HCT116 (cell line): ENCODE measurements at regions not wholly inside any gene's neighbourhood (a gene's known extent, or its start where the extent isn't known, plus 50 kb on each side); places are given as distances from the start of the nearest gene placed in this dataset.

Experiments used
- ATAC-seq: fragments of 200-7000 bp; cut with Tn5 transposase; 2 replicates; pipeline ENCODE4 v1.9.1; 2020; ENCODE audit warnings: mild to moderate bottlenecking, moderate library complexity
- BruUV-seq: library from RNA; stranded (reverse); fragments of 400-500 nt; replicated peaks from 2 replicates; lab custom pipeline; 2021; lab: Mats Ljungman, UMichigan
- CTCF ChIA-PET: fragments of 300-600 bp; sonication (Branson Sonifier 250); formaldehyde crosslinking; loops from one replicate; lab custom pipeline; 2021; ENCODE audit warnings: antibody characterized with exemption; lab: Charles Lee
- POLR2A ChIA-PET: fragments of 300-600, 350-600 bp; sonication (Branson Sonifier 250); formaldehyde crosslinking; loops from one replicate; lab custom pipeline; 2021; ENCODE audit warnings: antibody characterized with exemption; lab: Charles Lee
- RAD21 ChIA-PET, 2 experiments: fragments of 300-600 bp; sonication (Branson Sonifier 250); formaldehyde crosslinking; loops; one replicate each; lab custom pipeline; 2023; ENCODE audit warnings: low total read pairs in 2 of 2; ENCODE audit not compliant: uncharacterized antibody in 2 of 2, unreplicated experiment in 2 of 2, low non-redundant PET in 1 of 2; lab: Charles Lee
- DNase-seq: peaks from one replicate; pipeline ENCODE4 v3.0.0-alpha.2; 2010; ENCODE audit warnings: low read depth, low spot score
- H2AFZ ChIP-seq: fragments of 200-600 bp; shearing (Covaris generic), sonication (generic); 2 replicates; pipeline ENCODE4 v1.6.1; 2017; ENCODE audit warnings: low read depth, mixed run types, mixed read lengths, antibody characterized with exemption, low read length; ENCODE audit not compliant: poor library complexity, severe bottlenecking
- H3K27ac ChIP-seq: 2 replicates; pipeline ENCODE4 v1.5.1; 2012; ENCODE audit warnings: low read depth, low read length
- H3K27me3 ChIP-seq: fragments of 200-600 bp; sonication (generic); 2 replicates; pipeline ENCODE4 v1.6.1; 2016; ENCODE audit warnings: mixed run types, low read length, mixed read lengths; ENCODE audit not compliant: insufficient read depth
- H3K36me3 ChIP-seq, 2 experiments: fragments of 200-500 bp in 1 of 2; fragments of 200-600 bp in 1 of 2; sonication (Bioruptor generic) in 1 of 2; sonication (generic) in 1 of 2; 2 replicates each; pipeline versions ENCODE4 v1.5.1 to v1.6.1; 2014 to 2016; ENCODE audit warnings: low read length in 2 of 2, inconsistent platforms in 1 of 2, mixed read lengths in 1 of 2, mixed run types in 1 of 2; ENCODE audit not compliant: insufficient read depth in 2 of 2, control insufficient read depth in 1 of 2
- H3K4me1 ChIP-seq, 2 experiments: fragments of 200-600 bp in 1 of 2; sonication (generic) in 1 of 2; 2 replicates each; pipeline versions ENCODE4 v1.5.1 to v1.6.1; 2012 to 2017; ENCODE audit warnings: low read length in 2 of 2, inconsistent platforms in 1 of 2, mild to moderate bottlenecking in 1 of 2, mixed read lengths in 1 of 2, mixed run types in 1 of 2, moderate library complexity in 1 of 2; ENCODE audit not compliant: insufficient read depth in 2 of 2, control insufficient read depth in 1 of 2
- H3K4me2 ChIP-seq: fragments of 200-600 bp; sonication (generic); 2 replicates; pipeline ENCODE4 v1.6.1; 2017; ENCODE audit warnings: mixed run types, low read length, mixed read lengths
- H3K4me3 ChIP-seq, 2 experiments: fragments of 200-600 bp in 1 of 2; sonication (generic) in 1 of 2; replicated peaks in 1 of 2; 2 replicates each; pipeline ENCODE4 v1.5.1; 2011 to 2016; ENCODE audit warnings: low read length in 2 of 2, control low read depth in 1 of 2, low read depth in 1 of 2, mild to moderate bottlenecking in 1 of 2, mixed read lengths in 1 of 2, mixed run types in 1 of 2
- H3K79me2 ChIP-seq: fragments of 200-600 bp; sonication (generic); 2 replicates; pipeline ENCODE4 v1.6.1; 2017; ENCODE audit warnings: mild to moderate bottlenecking, mixed run types, low read length, moderate library complexity, mixed read lengths; ENCODE audit not compliant: insufficient read depth
- H3K9ac ChIP-seq: fragments of 200-600 bp; sonication (generic); 2 replicates; pipeline ENCODE4 v1.6.1; 2016; ENCODE audit warnings: low read length, mixed read lengths
- H3K9me2 ChIP-seq: fragments of 200-600 bp; sonication (generic), shearing (Covaris generic); 2 replicates; pipeline ENCODE4 v1.6.1; 2017; ENCODE audit warnings: mixed run types, mild to moderate bottlenecking, moderate library complexity; ENCODE audit not compliant: insufficient read depth
- H3K9me3 ChIP-seq, 2 experiments: fragments of 200-500 bp in 1 of 2; fragments of 200-600 bp in 1 of 2; sonication (Bioruptor generic) in 1 of 2; sonication (generic) in 1 of 2; 2 replicates each; pipeline ENCODE4 v1.6.1; 2014 to 2017; ENCODE audit warnings: low read length in 2 of 2, mixed read lengths in 2 of 2, inconsistent platforms in 1 of 2, low read depth in 1 of 2, mild to moderate bottlenecking in 1 of 2, mixed run types in 1 of 2, moderate library complexity in 1 of 2; ENCODE audit not compliant: control insufficient read depth in 1 of 2, insufficient read depth in 1 of 2
- H4K20me1 ChIP-seq: fragments of 200-600 bp; sonication (generic), shearing (Covaris generic); 2 replicates; pipeline ENCODE4 v1.6.1; 2017; ENCODE audit warnings: mixed run types, mild to moderate bottlenecking, moderate library complexity; ENCODE audit not compliant: insufficient read depth
- ATF3 ChIP-seq: IDR thresholded peaks from 2 replicates; pipeline ENCODE4 v1.6.1; 2012
- CEBPB ChIP-seq: IDR thresholded peaks from 2 replicates; pipeline ENCODE4 v1.6.1; 2012; ENCODE audit warnings: low read depth
- EZH2 ChIP-seq: fragments of 200-600 bp; sonication (generic); IDR thresholded peaks from 2 replicates; pipeline ENCODE4 v1.6.1; 2017; ENCODE audit warnings: antibody characterized with exemption, mixed run types
- EZH2phosphoT487 ChIP-seq: fragments of 200-600 bp; IDR thresholded peaks from 2 replicates; pipeline ENCODE4 v1.6.1; 2018; ENCODE audit warnings: antibody characterized with exemption, borderline replicate concordance
- JUND ChIP-seq: IDR thresholded peaks from 2 replicates; pipeline ENCODE4 v1.6.1; 2012
- POLR2A ChIP-seq: IDR thresholded peaks from 2 replicates; pipeline ENCODE4 v1.7.0; 2011; ENCODE audit warnings: borderline replicate concordance; ENCODE audit not compliant: insufficient read depth, insufficient read length; ENCODE audit errors: extremely low read depth
- RAD21 ChIP-seq: IDR thresholded peaks from 2 replicates; pipeline ENCODE4 v1.6.1; 2012; ENCODE audit warnings: low read depth, mild to moderate bottlenecking
- REST ChIP-seq: IDR thresholded peaks from 2 replicates; pipeline ENCODE4 v1.6.1; 2012; ENCODE audit warnings: low read depth
- SIN3A ChIP-seq: IDR thresholded peaks from 2 replicates; pipeline ENCODE4 v1.6.1; 2012; ENCODE audit warnings: low read depth
- SP1 ChIP-seq: IDR thresholded peaks from 2 replicates; pipeline ENCODE4 v1.6.1; 2012; ENCODE audit warnings: low read depth
- SRF ChIP-seq: IDR thresholded peaks from 2 replicates; pipeline ENCODE4 v1.6.1; 2012; ENCODE audit warnings: low read depth
- ZBTB33 ChIP-seq: IDR thresholded peaks from 2 replicates; pipeline ENCODE4 v1.6.1; 2011; ENCODE audit warnings: mild to moderate bottlenecking, low read length, moderate library complexity; ENCODE audit not compliant: insufficient replicate concordance; ENCODE audit errors: extremely low read depth
- ZFX ChIP-seq: fragments of 450-650 bp; IDR thresholded peaks from 2 replicates; pipeline ENCODE4 v1.6.1; 2017
- ZNF274 ChIP-seq: fragments of 200-500 bp; sonication (Bioruptor generic); IDR thresholded peaks from 2 replicates; pipeline ENCODE4 v1.6.1; 2014; ENCODE audit warnings: mild to moderate bottlenecking, low read depth, low read length, inconsistent platforms
- intact Hi-C: fragments of 100-400 bp; cut with micrococcal nuclease; formaldehyde crosslinking; loops from 2 replicates; pipeline ENCODE4 v1.10.0; 2022

- RAD21 ChIA-PET = no interaction called here
- H3K4me1 ChIP-seq = no peaks in the 10 kb centered on the region
- CTCF ChIA-PET = no interaction called here
- ATAC-seq = no peak
- TF ChIP-seq SRF = no peak
- no peak for TF ChIP-seq SP1
- no peak for TF ChIP-seq REST
- no peak for TF ChIP-seq EZH2
- no peak for TF ChIP-seq ZFX
- TF ChIP-seq ZBTB33 = no peak
- no peak for TF ChIP-seq RAD21
- no peak for TF ChIP-seq ATF3
- no peak for TF ChIP-seq POLR2A
- TF ChIP-seq EZH2phosphoT487 = no peak
- no peak for TF ChIP-seq CEBPB
- TF ChIP-seq JUND = no peak
- no peak for TF ChIP-seq SIN3A
- no peak for TF ChIP-seq ZNF274
- no peaks in the 10 kb centered on the region for H3K9me2 ChIP-seq
- H3K36me3 ChIP-seq = no peaks in the 10 kb centered on the region
- no peak overlapping the region for H3K4me2 ChIP-seq
- H2AFZ ChIP-seq = no peak overlapping the region
- no peaks in the 10 kb centered on the region for H3K27me3 ChIP-seq
- H3K79me2 ChIP-seq = no peaks in the 10 kb centered on the region
- intact Hi-C loops = no loop called here
- H3K4me3 ChIP-seq = no peak overlapping the region
- peaks cover 4 to 9% of the 10 kb centered on the region in 2 experiments; a peak in 2 of 4 replicates for H3K9me3 ChIP-seq
- H3K27ac ChIP-seq = no peak overlapping the region
- POLR2A ChIA-PET = no interaction called here
- no peak overlapping the region for H3K9ac ChIP-seq
- no TSS peak for BruUV-seq
- no peak for DNase-seq
- H4K20me1 ChIP-seq = no peaks in the 10 kb centered on the region
These were observed 438.0 kb upstream of the CPEB2 start for GRCh38 chr4:14564281-14564680.
